Endothelial cell of umbilical vein (primary cell): ENCODE measurements at regions not wholly inside any gene's neighbourhood (a gene's known extent, or its start where the extent isn't known, plus 50 kb on each side); places are given as distances from the start of the nearest gene placed in this dataset.

Source experiments
- BruUV-seq: library from RNA; stranded (reverse); fragments of 400-500 nt; replicated peaks from 2 replicates; lab custom pipeline; 2021; lab: Mats Ljungman, UMichigan
- CTCF ChIA-PET: fragments of 300-600, 350-600 bp; sonication (Branson Sonifier 250); formaldehyde crosslinking; loops from one replicate; lab custom pipeline; 2021; ENCODE audit warnings: antibody characterized with exemption, inconsistent platforms; lab: Charles Lee
- POLR2A ChIA-PET: fragments of 300-600, 350-600 bp; sonication (Branson Sonifier 250); formaldehyde crosslinking; loops from one replicate; lab custom pipeline; 2021; ENCODE audit warnings: antibody characterized with exemption, inconsistent platforms; lab: Charles Lee
- DNase-seq: peaks from one replicate; pipeline ENCODE4 v3.0.0-alpha.2; 2011; ENCODE audit warnings: low read depth, low spot score
- FAIRE-seq: peaks from 2 replicates; lab custom pipeline; 2011; peaks lifted over from hg19 to GRCh38; lab: Jason Lieb, UNC
- H2AFZ ChIP-seq: 2 replicates; pipeline ENCODE4 v1.6.0; 2012; ENCODE audit warnings: low read depth, low read length, control low read depth, inconsistent platforms
- H3K27ac ChIP-seq: 2 replicates; pipeline ENCODE4 v1.5.1; 2011; ENCODE audit warnings: low read depth, mild to moderate bottlenecking, control low read depth, low read length, moderate library complexity; ENCODE audit not compliant: insufficient read depth
- H3K27me3 ChIP-seq, 2 experiments: 2 replicates each; pipeline versions ENCODE4 v1.6.0 to v1.6.1; 2011; ENCODE audit warnings: low read length in 2 of 2, mixed read lengths in 1 of 2; ENCODE audit not compliant: control insufficient read depth in 2 of 2, insufficient read depth in 2 of 2
- H3K36me3 ChIP-seq, 2 experiments: 2 replicates in 1 of 2; 3 replicates in 1 of 2; pipeline ENCODE4 v1.5.1; 2011; ENCODE audit warnings: low read length in 2 of 2, mild to moderate bottlenecking in 1 of 2, moderate library complexity in 1 of 2; ENCODE audit not compliant: control insufficient read depth in 2 of 2, insufficient read depth in 2 of 2; ENCODE audit errors: extremely low read depth in 1 of 2
- H3K4me1 ChIP-seq: 3 replicates; pipeline ENCODE4 v1.5.1; 2011; ENCODE audit warnings: mild to moderate bottlenecking, low read length; ENCODE audit not compliant: control insufficient read depth, insufficient read depth; ENCODE audit errors: extremely low read depth
- H3K4me2 ChIP-seq: 2 replicates; pipeline ENCODE4 v1.6.1; 2011; ENCODE audit warnings: low read length, control low read depth, mixed read lengths; ENCODE audit not compliant: insufficient read depth
- H3K4me3 ChIP-seq, 3 experiments: fragments of 200-600 bp in 1 of 3; sonication (generic), shearing (Covaris generic) in 1 of 3; replicated peaks in 1 of 3; 2 replicates each; pipeline ENCODE4 v1.5.1; 2011 to 2016; ENCODE audit warnings: control low read depth in 3 of 3, low read length in 3 of 3, mild to moderate bottlenecking in 2 of 3, inconsistent platforms in 1 of 3, low read depth in 1 of 3, moderate library complexity in 1 of 3; ENCODE audit not compliant: insufficient read depth in 1 of 3
- H3K79me2 ChIP-seq: 2 replicates; pipeline ENCODE4 v1.6.0; 2012; ENCODE audit warnings: low read length, inconsistent platforms; ENCODE audit not compliant: control insufficient read depth, insufficient read depth
- H3K9ac ChIP-seq: replicated peaks from 2 replicates; pipeline ENCODE3; 2011; ENCODE audit warnings: low read length, control low read depth; ENCODE audit not compliant: insufficient read depth; ENCODE audit errors: extremely low read depth
- H3K9me1 ChIP-seq: replicated peaks from 3 replicates; pipeline ENCODE4 v1.6.0; 2011; ENCODE audit warnings: mild to moderate bottlenecking, low read length; ENCODE audit not compliant: control insufficient read depth, insufficient read depth; ENCODE audit errors: extremely low read depth
- H3K9me3 ChIP-seq: replicated peaks from 2 replicates; pipeline ENCODE4 v1.5.1; 2012; ENCODE audit warnings: low read length, inconsistent platforms; ENCODE audit not compliant: control insufficient read depth, insufficient read depth
- H4K20me1 ChIP-seq: replicated peaks from 2 replicates; pipeline ENCODE3; 2011; ENCODE audit warnings: mild to moderate bottlenecking, low read length; ENCODE audit not compliant: control insufficient read depth, insufficient read depth; ENCODE audit errors: extremely low read depth
- CTCF ChIP-seq, 2 donors: IDR thresholded peaks; 1 replicate in 1 of 2; 2 replicates in 1 of 2; pipeline ENCODE4 v1.5.1; 2011; ENCODE audit warnings: low read length in 2 of 2, mild to moderate bottlenecking in 2 of 2, moderate library complexity in 2 of 2, control low read depth in 1 of 2, inconsistent platforms in 1 of 2, low read depth in 1 of 2; ENCODE audit not compliant: insufficient read depth in 1 of 2; ENCODE audit errors: extremely low read depth in 1 of 2
- EZH2 ChIP-seq: IDR thresholded peaks from 2 replicates; pipeline ENCODE4 v1.6.1; 2012; ENCODE audit warnings: borderline replicate concordance, low read depth, mild to moderate bottlenecking, moderate library complexity, low read length, inconsistent platforms; ENCODE audit not compliant: severe bottlenecking
- FOS ChIP-seq: IDR thresholded peaks from 2 replicates; pipeline ENCODE4 v1.6.1; 2011; ENCODE audit warnings: mild to moderate bottlenecking, low read length, moderate library complexity, borderline replicate concordance; ENCODE audit not compliant: insufficient read depth
- GATA2 ChIP-seq: IDR thresholded peaks from 2 replicates; pipeline ENCODE4 v1.7.0; 2011; ENCODE audit warnings: low read depth, mild to moderate bottlenecking, moderate library complexity, mixed read lengths, low read length; ENCODE audit not compliant: insufficient read length, insufficient read depth
- JUN ChIP-seq: IDR thresholded peaks from 2 replicates; pipeline ENCODE4 v1.6.1; 2011; ENCODE audit warnings: borderline replicate concordance, low read depth; ENCODE audit not compliant: insufficient read length, insufficient read depth
- MYC ChIP-seq: IDR thresholded peaks from one replicate; pipeline ENCODE4 v1.6.1; 2011; ENCODE audit warnings: mild to moderate bottlenecking, low read depth, low read length
- POLR2A ChIP-seq: IDR thresholded peaks from 2 replicates; pipeline ENCODE4 v1.6.1; 2012; ENCODE audit warnings: low read depth, mild to moderate bottlenecking, control low read depth, low read length
- POLR2AphosphoS5 ChIP-seq: IDR thresholded peaks from 2 replicates; pipeline ENCODE4 v1.6.1; 2012; ENCODE audit warnings: low read depth, mild to moderate bottlenecking, control low read depth, low read length, moderate library complexity; ENCODE audit not compliant: insufficient read depth
- dilution Hi-C: fragments of 300-500 bp; cut with MboI; formaldehyde crosslinking; loops from one replicate; pipeline ENCODE4 v1.15.0; 2019; ENCODE audit warnings: low sequenced_read_pairs; ENCODE audit not compliant: extremely low pct_ligation_motif_present
- intact Hi-C: fragments of 100-400 bp; cut with micrococcal nuclease; formaldehyde crosslinking; loops from one replicate; pipeline ENCODE4 v1.10.0; 2022
- TF ChIP-seq, protein P1 (sequence below): IDR thresholded peaks from 2 replicates; pipeline ENCODE4 v1.6.1; 2011; ENCODE audit not compliant: insufficient read depth, insufficient read length

DNA sequence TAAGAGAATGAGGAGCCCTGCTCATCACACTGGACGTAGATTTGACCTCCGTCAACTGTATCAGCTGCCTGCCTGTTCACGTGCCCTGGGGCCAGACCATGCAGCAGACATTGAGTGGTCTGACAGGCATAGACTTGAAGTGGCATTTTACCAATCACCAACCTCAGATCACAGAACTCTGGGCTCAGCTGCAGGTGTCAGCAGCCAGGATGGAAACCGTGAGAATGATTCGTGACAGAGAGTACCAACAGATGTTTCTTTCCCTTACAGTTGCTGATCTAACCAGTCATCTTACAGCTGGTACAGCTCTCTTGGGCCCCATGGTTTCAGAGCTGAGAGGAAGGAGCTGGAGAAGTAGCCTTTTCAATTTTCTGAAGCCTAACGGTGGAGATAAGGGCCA lies 148.9 kb downstream of the EN1 start:
- TF ChIP-seq EZH2: no peak
- TF ChIP-seq GATA2: no peak
- TF ChIP-seq, protein P1, sequence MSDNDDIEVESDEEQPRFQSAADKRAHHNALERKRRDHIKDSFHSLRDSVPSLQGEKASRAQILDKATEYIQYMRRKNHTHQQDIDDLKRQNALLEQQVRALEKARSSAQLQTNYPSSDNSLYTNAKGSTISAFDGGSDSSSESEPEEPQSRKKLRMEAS: no peak
- TF ChIP-seq FOS: no peak
- TF ChIP-seq MYC: no peak
- no peak for TF ChIP-seq JUN
- TF ChIP-seq CTCF (IDR thresholded peaks at IDR 0.05; ENCODE audit: extremely low read depth in 1 of 2, insufficient read depth in 1 of 2, low read depth in 1 of 2, low read length in 2 of 2): no peak
- TF ChIP-seq POLR2AphosphoS5: no peak
- no peak for TF ChIP-seq POLR2A
- H3K27ac ChIP-seq: no peak overlapping the region
- intact Hi-C loops: no loop called here
- H3K27me3 ChIP-seq: no peaks in the 10 kb centered on the region
- H3K79me2 ChIP-seq: no peaks in the 10 kb centered on the region
- H3K4me1 ChIP-seq: no peaks in the 10 kb centered on the region
- H4K20me1 ChIP-seq: no peaks in the 10 kb centered on the region
- H3K9me3 ChIP-seq: peaks cover 2% of the 10 kb centered on the region
- H2AFZ ChIP-seq: no peak overlapping the region
- BruUV-seq: no TSS peak
- H3K4me2 ChIP-seq: no peak overlapping the region
- POLR2A ChIA-PET: no interaction called here
- no peaks in the 10 kb centered on the region for H3K36me3 ChIP-seq
- H3K9ac ChIP-seq: no peak overlapping the region
- DNase-seq: no peak
- no peak overlapping the region for H3K4me3 ChIP-seq
- dilution Hi-C loops: no loop called here
- no peaks in the 10 kb centered on the region for H3K9me1 ChIP-seq
- CTCF ChIA-PET: no interaction called here
- FAIRE-seq: no peak
